ENCODE measurements at regions not wholly inside any gene's neighbourhood (a gene's known extent, or its start where the extent isn't known, plus 50 kb on each side); places are given as distances from the start of the nearest gene placed in this dataset.

- Histone ChIP-seq H3K4me3 (replicated peaks in 1 of 3; ENCODE audit: insufficient read depth in 1 of 3, low read depth in 2 of 3, low read length in 3 of 3) (no peak overlapping the region), H3K27me3 (ENCODE audit: control insufficient read depth in 1 of 2, insufficient read depth in 2 of 2, low read length in 2 of 2) (no peaks in the 10 kb centered on the region), H3K79me2 (ENCODE audit: insufficient read depth, low read length) (no peaks in the 10 kb centered on the region), H2AFZ (ENCODE audit: low read length) (no peak overlapping the region), H3K4me1 (ENCODE audit: insufficient read depth, low read length) (no peaks in the 10 kb centered on the region), H4K20me1 (ENCODE audit: insufficient read depth, low read length) (no peaks in the 10 kb centered on the region), H3K36me3 (replicated peaks in 1 of 2; ENCODE audit: control insufficient read depth in 1 of 2, insufficient read depth in 2 of 2, low read length in 2 of 2) (no peaks in the 10 kb centered on the region), H3K9ac (ENCODE audit: insufficient read depth, low read depth, low read length) (no peak overlapping the region), H3K4me2 (ENCODE audit: low read depth, low read length) (no peak overlapping the region), H3K27ac (ENCODE audit: extremely low read length, insufficient read depth, low read length) (no peak overlapping the region), H3K9me3 (ENCODE audit: low read length) (peaks cover 73% of the 10 kb centered on the region)
- ChIA-PET POLR2A (no interaction called here), CTCF (ENCODE audit: low intra/inter-chr PET ratio, low total read pairs) (no interaction called here)
- WGBS (ENCODE audit: low lambda C conversion rate), result 2% methylated on average over 7 of the region's 7 CpGs
- ATAC-seq (no peak), DNase-seq (ENCODE audit: low spot score) (no peak), FAIRE-seq (no peak)
- no peak for TF ChIP-seq CEBPZ (IDR thresholded peaks at IDR 0.05; ENCODE audit: low read length)
- TF ChIP-seq ZNF17 (CRISPR knock-in tag; IDR thresholded peaks at IDR 0.05), result no peak
- no peak for TF ChIP-seq CBX1 (IDR thresholded peaks at IDR 0.05; ENCODE audit: low read depth)
- no peak for TF ChIP-seq ZMYM3 (CRISPR knock-in tag; IDR thresholded peaks at IDR 0.05)
- TF ChIP-seq MNT (IDR thresholded peaks at IDR 0.05), result no peak
- no peak for TF ChIP-seq PHF8 (CRISPR knock-in tag; IDR thresholded peaks at IDR 0.05)
- TF ChIP-seq MAX (IDR thresholded peaks at IDR 0.05), result no peak
- TF ChIP-seq MLLT10 (CRISPR knock-in tag; IDR thresholded peaks at IDR 0.05), result no peak
- TF ChIP-seq FOXA1 (IDR thresholded peaks at IDR 0.05), result no peak
- TF ChIP-seq FOXA1 (CRISPR knock-in tag; IDR thresholded peaks at IDR 0.05), result no peak
- no peak for TF ChIP-seq HNRNPL (IDR thresholded peaks at IDR 0.05; ENCODE audit: low read depth, low read length)
- TF ChIP-seq CEBPB (IDR thresholded peaks at IDR 0.05; ENCODE audit: borderline replicate concordance, low read depth, low read length), result no peak
- TF ChIP-seq MZF1 (CRISPR knock-in tag; IDR thresholded peaks at IDR 0.05; ENCODE audit: borderline replicate concordance), result no peak
- no peak for TF ChIP-seq GMEB1 (CRISPR knock-in tag; IDR thresholded peaks at IDR 0.05; ENCODE audit: borderline replicate concordance)
- TF ChIP-seq LCORL (IDR thresholded peaks at IDR 0.05), result no peak
- TF ChIP-seq LCORL (CRISPR knock-in tag; IDR thresholded peaks at IDR 0.05), result no peak
- TF ChIP-seq MEIS1 (CRISPR knock-in tag; IDR thresholded peaks at IDR 0.05; ENCODE audit: borderline replicate concordance), result no peak
- no TSS peak for BruUV-seq (replicated peaks)
- intact Hi-C loops (cut with micrococcal nuclease; ENCODE audit: unreplicated experiment) (no loop called here), in situ Hi-C loops (cut with HindIII; ENCODE audit: extremely low pct_ligation_motif_present, low pct_unique_long_range_greater_than_20kb) (loop anchor here (25.0 kb wide), 1 partner anchor 844 kb away; no protein-coding TSS in a partner anchor)
Measured at GRCh38 chr6:39992861-39993622, 58.8 kb upstream of the MOCS1 start.
